H1 (cell line): ENCODE measurements at regions not wholly inside any gene's neighbourhood (a gene's known extent, or its start where the extent isn't known, plus 50 kb on each side); places are given as distances from the start of the nearest gene placed in this dataset.

Experiments
- PHF8 ChIP-seq: fragments of 200-600 bp; sonication (generic); conservative IDR thresholded peaks from 2 replicates; pipeline ENCODE4 v1.7.1; 2012; ENCODE audit warnings: low read depth, mild to moderate bottlenecking, inconsistent platforms, low read length, moderate library complexity
- RFX5 ChIP-seq: IDR thresholded peaks from 2 replicates; pipeline ENCODE4 v1.6.1; 2011; ENCODE audit warnings: low read depth, low read length, improper control_type of control experiment, borderline replicate concordance
- SP1 ChIP-seq: IDR thresholded peaks from 2 replicates; pipeline ENCODE4 v1.6.1; 2011; ENCODE audit warnings: low read depth, low read length

DNA sequence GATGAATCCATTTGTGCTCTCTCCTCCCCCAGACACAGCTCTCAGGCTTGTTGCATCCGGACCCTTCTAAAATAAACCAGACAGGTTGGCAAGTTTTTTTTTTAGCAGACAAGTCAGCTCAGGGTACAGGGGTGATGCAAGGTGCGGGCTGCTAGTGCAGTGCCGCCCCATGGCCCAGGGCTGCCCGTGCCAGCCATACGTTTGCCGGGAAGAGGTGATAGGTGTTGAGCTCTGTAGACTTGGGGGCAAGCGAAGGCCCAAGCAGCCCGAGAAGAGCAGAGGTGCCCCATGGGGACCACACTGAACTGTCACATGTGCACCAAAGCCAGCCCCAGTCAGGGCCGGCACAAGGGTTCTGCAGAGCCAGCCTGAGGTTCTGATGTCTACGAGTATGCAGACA lies 57.1 kb upstream of the PDSS1 start (continued):
- TF ChIP-seq PHF8 = no peak
- TF ChIP-seq SP1 = no peak
- no peak for TF ChIP-seq RFX5
